Natural killer cell treated with Interleukin-12 subunit alpha and Interleukin-12 subunit beta and Interleukin-15 and Interleukin-18, amount 100 ng/mL, for 72 hours (primary cell): ENCODE measurements at regions not wholly inside any gene's neighbourhood (a gene's known extent, or its start where the extent isn't known, plus 50 kb on each side); places are given as distances from the start of the nearest gene placed in this dataset.

Experiments
- ATAC-seq, 2 donors: fragments of 150-1000 bp; cut with Tn5 transposase in 1 of 2; sonication (Bioruptor Pico), chemical (Tn5 transposase) in 1 of 2; 2 replicates each; pipeline ENCODE4 v1.10.0; 2021
- DNase-seq: peaks from one replicate; pipeline ENCODE4 v3.0.0; 2022; ENCODE audit warnings: low spot score
- H3K27ac Mint-ChIP-seq, 2 donors: 1 replicate in 1 of 2; 2 replicates in 1 of 2; pipeline ENCODE4 v1.8.0; 2022; ENCODE audit warnings: mixed read lengths in 2 of 2, mild to moderate bottlenecking in 1 of 2, moderate library complexity in 1 of 2
- H3K27me3 Mint-ChIP-seq, 2 donors: 1 replicate in 1 of 2; 2 replicates in 1 of 2; pipeline ENCODE4 v1.8.0; 2022; ENCODE audit warnings: mixed read lengths in 2 of 2
- H3K36me3 Mint-ChIP-seq: one replicate; pipeline ENCODE4 v1.8.0; 2022; ENCODE audit warnings: mixed read lengths
- H3K4me1 Mint-ChIP-seq, 2 donors: 1 replicate in 1 of 2; 2 replicates in 1 of 2; pipeline ENCODE4 v1.8.0; 2022; ENCODE audit warnings: low read depth in 2 of 2, mixed read lengths in 2 of 2, mild to moderate bottlenecking in 1 of 2
- H3K4me3 Mint-ChIP-seq: one replicate; pipeline ENCODE4 v1.8.0; 2022; ENCODE audit warnings: mixed read lengths
- H3K9me3 Mint-ChIP-seq: 2 replicates; pipeline ENCODE4 v1.8.0; 2022; ENCODE audit warnings: mixed read lengths

DNA sequence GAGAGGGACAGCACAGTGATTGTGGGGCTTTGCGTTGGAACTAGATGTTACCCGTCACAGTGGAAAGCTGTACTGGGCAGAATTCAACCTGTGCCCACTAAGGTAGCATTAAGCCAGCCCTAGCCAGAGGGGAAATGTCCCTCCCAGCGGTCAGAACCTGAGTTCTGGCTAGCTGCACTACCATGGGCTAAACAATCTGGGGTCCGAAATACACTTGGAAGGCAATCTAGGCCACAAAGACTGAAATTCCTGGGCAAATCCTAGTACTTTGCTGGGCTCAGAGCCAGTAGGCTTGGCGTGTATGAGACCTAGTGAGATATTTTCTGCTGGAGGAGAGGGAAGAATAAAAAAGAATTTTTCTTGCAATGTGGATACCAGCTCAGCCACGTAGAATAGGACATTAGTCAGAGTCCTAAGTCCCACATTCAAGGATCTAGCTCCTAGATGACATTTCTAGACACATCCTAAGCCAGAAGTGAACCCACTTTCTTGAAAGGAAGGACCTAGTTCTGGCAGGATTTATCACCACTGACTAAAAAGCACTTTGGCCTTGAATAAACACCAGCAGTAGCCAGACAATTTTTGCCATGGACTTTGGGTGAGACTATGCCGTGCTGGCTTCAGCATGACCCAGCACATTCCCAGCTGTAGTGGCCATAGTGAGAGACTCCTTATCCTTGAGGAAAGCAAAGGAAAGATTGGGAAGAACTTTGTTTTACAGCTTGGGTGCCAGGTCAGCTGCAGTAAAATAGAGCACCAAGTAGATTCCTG is 618.0 kb downstream of the BRINP1 start:
- DNase-seq (no peak), ATAC-seq (no peak)
- Mint-ChIP-seq H3K9me3 (peaks cover 4% of the 10 kb centered on the region), H3K4me1 (no peaks in the 10 kb centered on the region), H3K4me3 (no peak overlapping the region), H3K27ac (no peak overlapping the region), H3K27me3 (no peaks in the 10 kb centered on the region), H3K36me3 (no peaks in the 10 kb centered on the region)

DNA sequence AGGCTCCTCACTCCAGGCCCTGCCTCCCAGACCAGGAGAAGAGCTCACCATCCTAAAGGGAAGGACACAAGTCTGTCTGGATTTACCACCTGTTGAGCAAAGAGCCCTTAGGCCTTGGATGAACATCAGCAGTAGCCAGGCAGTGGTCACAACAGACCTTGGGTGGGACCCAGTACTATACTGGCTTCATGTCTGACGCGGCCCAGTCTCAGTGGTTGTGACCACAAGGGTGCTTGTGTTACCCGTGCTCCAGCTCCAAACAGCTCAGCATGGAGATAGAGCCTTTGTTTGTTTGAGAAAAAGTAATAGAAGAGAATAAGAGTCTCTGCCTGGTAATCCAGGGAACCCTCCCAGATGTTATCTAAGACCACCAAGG is 617.4 kb downstream of the BRINP1 start:
- Mint-ChIP-seq H3K27ac (no peak overlapping the region), H3K9me3 (peaks cover 4% of the 10 kb centered on the region), H3K27me3 (no peaks in the 10 kb centered on the region), H3K4me1 (no peaks in the 10 kb centered on the region), H3K4me3 (no peak overlapping the region), H3K36me3 (no peaks in the 10 kb centered on the region)
- no peak for DNase-seq
- no peak for ATAC-seq

DNA sequence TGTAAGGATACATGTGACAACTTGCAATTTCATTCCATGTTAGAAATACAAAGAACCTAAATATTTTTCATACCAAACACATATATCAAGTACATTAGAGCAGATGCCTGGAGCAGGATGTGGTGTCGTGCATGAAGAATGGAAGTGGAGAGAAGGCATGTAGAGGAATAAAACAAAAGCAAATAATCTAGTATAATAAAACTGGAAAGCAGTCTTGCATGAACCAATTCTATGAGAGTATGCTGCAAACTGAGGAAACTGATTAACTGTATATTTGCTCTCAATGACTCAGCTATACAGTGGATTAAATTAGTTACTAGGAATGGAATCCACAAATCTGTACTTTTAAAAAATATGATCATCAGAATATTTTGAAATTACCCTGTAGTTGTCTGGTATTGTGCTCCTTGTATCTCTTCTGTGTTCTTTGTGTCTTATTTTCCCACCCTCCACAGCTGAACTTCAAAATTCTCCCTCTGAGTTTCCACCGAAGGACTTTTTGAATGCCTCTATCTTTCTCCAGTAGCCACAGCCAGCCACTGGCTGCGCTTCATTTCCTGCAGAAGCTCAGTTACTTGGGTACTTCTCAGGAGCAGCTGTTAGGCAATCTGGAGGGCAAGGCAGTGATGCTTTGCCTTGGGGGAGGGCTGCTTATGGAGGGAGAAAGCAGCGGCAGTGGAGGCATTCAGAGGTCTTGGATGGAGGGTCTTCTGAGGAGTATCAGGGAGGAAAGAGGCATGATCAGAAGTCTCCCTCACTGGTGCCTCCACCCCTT is 608.0 kb downstream of the BRINP1 start:
- no peaks in the 10 kb centered on the region for H3K36me3 Mint-ChIP-seq
- H3K9me3 Mint-ChIP-seq: peaks cover 16% of the 10 kb centered on the region
- ATAC-seq (no peak), DNase-seq (no peak)
- H3K27me3 Mint-ChIP-seq: no peaks in the 10 kb centered on the region
- H3K4me1 Mint-ChIP-seq: no peaks in the 10 kb centered on the region
- H3K4me3 Mint-ChIP-seq: no peak overlapping the region
- H3K27ac Mint-ChIP-seq: no peak overlapping the region

DNA sequence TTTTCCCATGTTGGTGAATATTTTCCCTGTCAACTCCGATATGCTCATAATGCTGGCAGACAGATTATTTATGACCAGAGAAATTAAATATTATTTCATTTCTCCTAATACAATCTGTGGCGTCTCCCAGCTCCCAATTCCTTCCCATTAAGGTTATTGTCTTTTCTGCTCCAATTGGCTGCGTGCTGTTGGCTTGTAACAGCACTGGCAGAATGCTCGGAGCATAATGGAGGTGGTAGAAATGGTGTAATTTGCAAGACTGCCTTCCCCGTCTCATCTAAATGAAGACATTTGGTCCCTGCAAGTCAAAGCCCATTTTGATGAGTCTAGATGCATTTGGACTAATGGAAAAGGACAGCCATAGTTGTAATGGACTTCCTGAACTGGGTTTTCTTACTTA is 601.7 kb downstream of the BRINP1 start:
- H3K9me3 Mint-ChIP-seq: peaks cover 15% of the 10 kb centered on the region
- H3K27ac Mint-ChIP-seq: no peak overlapping the region
- H3K4me1 Mint-ChIP-seq: no peaks in the 10 kb centered on the region
- no peaks in the 10 kb centered on the region for H3K27me3 Mint-ChIP-seq
- DNase-seq (no peak), ATAC-seq (no peak)
- H3K36me3 Mint-ChIP-seq: no peaks in the 10 kb centered on the region
- no peak overlapping the region for H3K4me3 Mint-ChIP-seq

DNA sequence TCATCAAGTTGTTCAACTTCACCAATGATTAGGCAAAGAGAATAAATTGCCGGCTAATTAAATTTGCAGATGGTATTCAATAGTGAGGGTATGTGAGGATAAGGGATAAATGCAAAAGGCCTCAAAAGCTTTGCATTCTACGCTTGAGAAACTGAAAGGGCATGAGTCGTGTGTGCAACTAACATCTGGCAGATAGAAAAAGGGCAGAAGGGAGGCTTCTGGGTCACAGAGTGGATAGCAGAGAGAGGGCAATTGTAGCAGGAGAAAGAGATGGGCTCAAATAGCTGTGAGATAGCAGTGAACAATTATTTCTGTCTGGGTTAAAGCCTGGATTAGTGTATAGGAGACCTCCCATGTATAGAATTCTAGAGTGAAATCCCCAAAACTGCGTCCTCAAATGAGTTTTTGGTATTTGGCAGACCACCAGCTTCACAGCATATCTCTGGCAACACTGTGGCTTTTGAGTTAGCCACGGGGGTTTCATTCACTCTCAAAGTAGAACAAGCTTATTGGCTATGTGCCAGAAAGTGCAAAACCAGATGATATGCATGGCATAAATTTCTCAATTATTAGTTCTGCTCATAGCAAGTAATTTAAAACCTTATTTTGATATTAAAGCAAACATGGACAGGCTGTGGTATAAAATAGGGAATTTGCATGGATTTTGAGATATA is 586.3 kb downstream of the BRINP1 start:
- H3K4me1 Mint-ChIP-seq: no peaks in the 10 kb centered on the region
- no peaks in the 10 kb centered on the region for H3K36me3 Mint-ChIP-seq
- peaks cover 15% of the 10 kb centered on the region for H3K9me3 Mint-ChIP-seq
- ATAC-seq (no peak), DNase-seq (no peak)
- H3K4me3 Mint-ChIP-seq: no peak overlapping the region
- no peak overlapping the region for H3K27ac Mint-ChIP-seq
- H3K27me3 Mint-ChIP-seq: no peaks in the 10 kb centered on the region

DNA sequence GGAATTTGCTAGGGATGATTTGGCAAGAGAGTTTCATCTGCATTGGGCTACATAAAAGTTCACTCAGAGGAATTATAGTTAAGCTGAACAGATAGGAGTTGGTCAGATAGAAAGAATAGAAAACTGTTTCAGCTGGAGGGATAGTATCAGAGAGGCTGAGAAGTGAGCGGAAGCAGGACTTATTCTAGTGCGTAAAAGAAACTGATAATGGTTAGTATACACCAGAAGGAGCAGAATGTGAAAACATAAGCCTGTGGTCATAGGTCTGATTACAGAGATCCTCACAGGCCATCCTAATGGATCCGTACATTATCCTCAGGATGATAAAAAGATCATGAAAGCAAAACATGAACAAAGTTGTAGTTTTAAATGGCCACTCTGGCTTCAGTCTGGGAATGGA is 585.2 kb downstream of the BRINP1 start:
- no peak for ATAC-seq
- DNase-seq: no peak
- H3K27ac Mint-ChIP-seq: no peak overlapping the region
- no peaks in the 10 kb centered on the region for H3K4me1 Mint-ChIP-seq
- H3K9me3 Mint-ChIP-seq: peaks cover 12% of the 10 kb centered on the region
- H3K4me3 Mint-ChIP-seq: no peak overlapping the region
- no peaks in the 10 kb centered on the region for H3K36me3 Mint-ChIP-seq
- H3K27me3 Mint-ChIP-seq: no peaks in the 10 kb centered on the region

DNA sequence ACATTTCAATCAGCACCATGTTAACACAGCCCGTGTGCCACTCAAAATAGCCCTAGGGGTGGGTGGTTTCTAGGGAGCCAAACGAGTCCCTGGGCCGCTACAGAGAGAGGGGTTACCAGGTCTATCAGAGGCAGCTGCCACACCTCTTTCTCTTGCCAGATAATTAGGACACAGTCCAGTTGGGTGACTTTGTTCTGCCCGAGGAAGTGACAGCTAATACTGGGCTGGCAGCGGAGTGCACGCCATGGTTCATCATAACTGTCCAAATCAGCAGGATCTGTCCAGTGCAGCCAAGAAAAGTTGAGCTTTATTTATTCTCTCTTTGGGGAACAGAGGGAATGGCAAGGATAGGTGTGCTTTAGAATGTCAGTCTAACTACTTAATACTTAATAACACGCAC is 583.8 kb downstream of the BRINP1 start:
- ATAC-seq: peak in 1 of 2 donors; percentile 20
- Mint-ChIP-seq H3K9me3 (peaks cover 12% of the 10 kb centered on the region), H3K27ac (no peak overlapping the region), H3K4me3 (no peak overlapping the region), H3K27me3 (no peaks in the 10 kb centered on the region), H3K4me1 (no peaks in the 10 kb centered on the region), H3K36me3 (no peaks in the 10 kb centered on the region)
- no peak for DNase-seq

DNA sequence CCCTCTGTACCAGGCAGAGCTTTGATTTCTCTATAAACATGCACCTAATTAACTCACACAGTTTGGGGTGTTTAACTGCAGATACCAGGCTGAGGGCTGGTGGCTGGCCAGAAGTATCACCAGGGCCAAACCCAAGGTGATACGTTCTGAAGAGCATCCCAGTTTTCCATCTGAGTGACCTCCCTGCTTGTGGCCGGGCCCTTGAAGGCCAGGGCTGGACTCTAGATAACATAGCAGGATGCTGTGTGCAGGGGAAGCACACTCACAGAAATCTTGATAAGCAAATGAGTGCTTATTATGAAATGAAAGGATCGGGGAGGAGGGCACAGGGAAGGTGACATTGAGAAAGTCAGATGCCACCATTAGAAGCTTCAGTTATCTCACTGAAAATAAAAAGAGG is 582.4 kb downstream of the BRINP1 start:
- no peak overlapping the region for H3K27ac Mint-ChIP-seq
- no peaks in the 10 kb centered on the region for H3K4me1 Mint-ChIP-seq
- DNase-seq: no peak
- H3K9me3 Mint-ChIP-seq: peaks cover 11% of the 10 kb centered on the region
- H3K4me3 Mint-ChIP-seq: no peak overlapping the region
- no peaks in the 10 kb centered on the region for H3K27me3 Mint-ChIP-seq
- no peak for ATAC-seq
- no peaks in the 10 kb centered on the region for H3K36me3 Mint-ChIP-seq

DNA sequence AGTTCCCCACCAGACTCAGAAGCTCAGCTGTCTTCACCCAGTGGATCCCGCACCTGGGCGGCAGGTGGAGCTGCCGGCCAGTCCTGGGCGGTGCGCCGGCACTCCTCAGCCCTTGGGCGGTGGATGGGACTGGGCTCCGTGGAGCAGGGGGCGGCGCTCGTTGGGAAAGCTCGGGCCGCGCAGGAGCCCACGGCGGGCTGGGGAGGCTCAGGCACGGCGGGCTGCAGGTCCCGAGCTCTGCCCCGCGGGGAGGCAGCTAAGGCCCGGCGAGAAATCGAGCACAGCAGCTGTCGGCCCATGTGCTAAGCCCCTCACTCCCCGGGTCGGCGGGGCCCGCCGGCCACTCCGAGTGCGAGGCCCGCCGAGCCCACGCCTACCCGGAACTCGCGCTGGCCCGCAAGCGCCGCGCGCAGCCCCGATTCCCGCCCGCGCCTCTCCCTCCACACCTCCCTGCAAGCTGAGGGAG is 560.0 kb downstream of the BRINP1 start:
- Mint-ChIP-seq H3K4me1 (no peaks in the 10 kb centered on the region), H3K27me3 (no peaks in the 10 kb centered on the region), H3K4me3 (no peak overlapping the region), H3K9me3 (peaks cover 14% of the 10 kb centered on the region), H3K36me3 (no peaks in the 10 kb centered on the region), H3K27ac (no peak overlapping the region)
- no peak for ATAC-seq
- no peak for DNase-seq

DNA sequence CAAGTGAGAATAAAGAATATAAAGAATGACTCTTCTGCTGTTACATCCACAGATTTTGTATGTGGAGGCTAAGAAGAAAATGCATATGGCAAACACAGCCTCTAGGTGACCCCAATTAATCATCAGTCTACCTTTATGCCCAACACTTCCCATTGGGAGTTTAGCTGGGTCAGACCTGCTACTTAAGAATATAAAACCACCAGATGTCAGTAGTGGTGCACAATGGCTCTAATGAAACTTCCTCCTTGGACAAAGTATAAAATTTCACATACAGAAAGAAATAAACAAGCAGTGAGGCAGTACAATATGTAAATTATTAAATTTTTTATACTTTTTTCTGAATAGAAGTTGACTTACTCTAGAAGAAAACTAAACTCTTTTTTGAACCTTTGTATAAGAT is 539.9 kb downstream of the BRINP1 start:
- Mint-ChIP-seq H3K36me3 (no peaks in the 10 kb centered on the region), H3K27ac (no peak overlapping the region), H3K4me1 (no peaks in the 10 kb centered on the region), H3K9me3 (no peaks in the 10 kb centered on the region), H3K27me3 (no peaks in the 10 kb centered on the region), H3K4me3 (no peak overlapping the region)
- no peak for DNase-seq
- no peak for ATAC-seq

DNA sequence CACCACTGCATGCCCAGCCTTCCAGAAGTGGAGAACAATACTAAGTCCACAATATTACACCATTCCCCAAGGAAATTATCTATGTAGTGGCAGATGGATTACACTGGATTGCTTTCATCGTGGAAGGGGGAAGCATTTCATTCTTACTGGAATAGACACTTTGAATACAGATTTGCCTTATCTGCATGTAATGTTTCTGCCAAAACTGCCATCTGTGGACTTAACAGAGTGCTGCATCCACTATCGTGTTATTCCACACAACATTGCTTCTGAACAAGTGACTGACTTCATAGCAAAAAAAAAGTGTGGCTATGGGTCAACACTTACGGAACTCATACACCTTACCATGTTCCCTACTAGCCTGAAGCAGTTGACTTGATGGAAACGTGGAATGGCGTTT is 536.9 kb downstream of the BRINP1 start:
- Mint-ChIP-seq H3K4me1 (no peaks in the 10 kb centered on the region), H3K27ac (no peak overlapping the region), H3K27me3 (no peaks in the 10 kb centered on the region), H3K4me3 (no peak overlapping the region), H3K36me3 (no peaks in the 10 kb centered on the region), H3K9me3 (peaks cover 8% of the 10 kb centered on the region)
- ATAC-seq: no peak
- DNase-seq: no peak

DNA sequence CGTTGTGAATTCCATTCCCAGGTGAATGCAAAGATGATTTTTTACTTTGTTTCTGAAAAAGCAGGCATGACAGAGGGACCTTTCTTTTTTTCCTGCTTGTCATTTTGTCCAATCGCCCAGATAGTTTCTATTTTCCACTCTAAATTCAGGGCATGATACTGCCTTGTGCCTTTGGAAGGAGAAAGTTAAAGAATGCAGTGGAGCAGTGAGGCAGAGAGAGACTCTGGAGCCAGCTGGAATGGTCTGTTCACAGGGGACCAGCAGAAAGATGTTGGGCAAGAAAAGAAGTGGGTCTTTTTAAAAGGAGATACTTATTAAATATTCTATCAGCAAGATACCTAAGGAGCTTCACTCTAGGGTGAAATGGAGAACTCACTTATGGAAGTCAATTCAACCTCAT is 532.3 kb downstream of the BRINP1 start:
- no peak for DNase-seq
- H3K4me3 Mint-ChIP-seq: no peak overlapping the region

DNA sequence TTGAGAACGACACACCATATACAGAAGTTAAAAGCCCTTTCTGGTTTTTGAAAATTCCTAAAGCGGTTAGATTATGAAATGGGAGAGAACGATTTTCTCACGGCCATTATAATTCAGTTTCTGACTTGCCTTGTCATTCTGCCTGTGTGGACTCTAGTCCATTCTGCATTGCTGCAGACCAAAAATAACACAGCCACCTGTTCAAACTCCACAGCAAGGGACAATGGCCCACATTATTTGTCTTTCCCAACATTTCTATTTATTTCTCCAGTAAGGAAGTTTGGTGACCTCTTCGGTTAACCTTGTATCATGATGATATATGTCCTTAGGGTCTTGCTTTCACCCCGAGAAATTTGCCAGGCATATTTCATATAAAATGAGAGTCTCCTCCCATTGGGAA is 497.7 kb downstream of the BRINP1 start:
- H3K9me3 Mint-ChIP-seq: peaks cover 9% of the 10 kb centered on the region
- DNase-seq: no peak
- no peak overlapping the region for H3K27ac Mint-ChIP-seq
- no peaks in the 10 kb centered on the region for H3K4me1 Mint-ChIP-seq
- ATAC-seq: no peak
- no peaks in the 10 kb centered on the region for H3K36me3 Mint-ChIP-seq
- H3K4me3 Mint-ChIP-seq: no peak overlapping the region
- no peaks in the 10 kb centered on the region for H3K27me3 Mint-ChIP-seq

More for the DNA sequence above, 532.3 kb downstream of the BRINP1 start:
- Mint-ChIP-seq H3K27ac (no peak overlapping the region), H3K9me3 (peaks cover 12% of the 10 kb centered on the region), H3K4me1 (no peaks in the 10 kb centered on the region), H3K27me3 (no peaks in the 10 kb centered on the region), H3K36me3 (no peaks in the 10 kb centered on the region)
- no peak for ATAC-seq

DNA sequence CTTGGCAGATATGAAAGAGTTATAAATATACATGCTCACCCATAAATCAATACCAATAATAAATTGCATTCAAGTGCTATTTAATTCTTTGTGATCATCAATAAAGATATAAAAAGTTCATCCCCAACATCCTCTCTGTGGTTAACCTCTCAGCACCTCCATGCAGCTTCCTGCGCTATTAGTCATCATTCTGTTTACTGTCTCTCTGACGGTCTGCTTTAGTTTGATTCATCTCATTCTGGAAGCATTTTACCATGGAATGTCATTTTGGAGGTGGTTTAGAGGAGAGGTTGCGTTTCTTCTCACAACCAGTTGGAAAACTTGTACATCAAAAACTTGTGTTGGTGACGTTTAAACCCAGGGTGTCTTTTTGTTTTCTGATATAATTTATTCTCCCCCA is 486.6 kb downstream of the BRINP1 start:
- no peak for DNase-seq
- Mint-ChIP-seq H3K27ac (no peak overlapping the region), H3K36me3 (no peaks in the 10 kb centered on the region), H3K27me3 (no peaks in the 10 kb centered on the region), H3K4me1 (no peaks in the 10 kb centered on the region), H3K4me3 (no peak overlapping the region), H3K9me3 (peaks cover 17% of the 10 kb centered on the region)
- no peak for ATAC-seq
